Neural progenitor cell (in vitro differentiated cells): ENCODE measurements at regions not wholly inside any gene's neighbourhood (a gene's known extent, or its start where the extent isn't known, plus 50 kb on each side); places are given as distances from the start of the nearest gene placed in this dataset.

Experiments used
- CTCF ChIP-seq: fragments of 200-600 bp; sonication (generic); IDR thresholded peaks from 2 replicates; pipeline ENCODE4 v1.5.1; 2017; ENCODE audit warnings: antibody characterized with exemption, mild to moderate bottlenecking
- EZH2 ChIP-seq: fragments of 200-600 bp; sonication (generic); IDR thresholded peaks from 2 replicates; pipeline ENCODE4 v1.6.1; 2017; ENCODE audit warnings: antibody characterized with exemption, mild to moderate bottlenecking, moderate library complexity

GRCh38 chr20:7146552-7147219, 379.2 kb downstream of the BMP2 start:
- TF ChIP-seq CTCF (no peak), EZH2 (no peak)
